Psoas muscle (tissue), 7 donors: ENCODE measurements at regions not wholly inside any gene's neighbourhood (a gene's known extent, or its start where the extent isn't known, plus 50 kb on each side); places are given as distances from the start of the nearest gene placed in this dataset.

ENCODE experiments used
- ATAC-seq, 4 donors: fragments of 200-7000 bp; cut with Tn5 transposase; one replicate each; pipeline ENCODE4 v1.9.1; 2020; ENCODE audit warnings: moderate library complexity in 3 of 4, mild to moderate bottlenecking in 2 of 4
- DNase-seq, 2 donors: peaks; one replicate each; pipeline ENCODE4 v3.0.0-alpha.2; 2020
- H3K27ac ChIP-seq: fragments of 200-600 bp; one replicate; pipeline ENCODE4 v1.8.0; 2022
- H3K27me3 ChIP-seq, 3 donors: fragments of 200-600 bp in 1 of 3; one replicate each; pipeline versions ENCODE4 v1.6.1 to v1.8.0; 2013 to 2022; ENCODE audit warnings: low read length in 2 of 3, mild to moderate bottlenecking in 2 of 3, moderate library complexity in 1 of 3; ENCODE audit not compliant: insufficient read depth in 3 of 3
- H3K36me3 ChIP-seq, 2 donors: fragments of 200-600 bp in 1 of 2; one replicate each; pipeline versions ENCODE4 v1.6.1 to v1.8.0; 2013 to 2022; ENCODE audit warnings: low read depth in 1 of 2, mild to moderate bottlenecking in 1 of 2, moderate library complexity in 1 of 2; ENCODE audit not compliant: insufficient read depth in 1 of 2
- H3K4me1 ChIP-seq: fragments of 200-600 bp; one replicate; pipeline ENCODE4 v1.8.0; 2022
- H3K4me3 ChIP-seq: fragments of 200-600 bp; one replicate; pipeline ENCODE4 v1.8.0; 2022; ENCODE audit warnings: mild to moderate bottlenecking
- H3K9me3 ChIP-seq: fragments of 200-600 bp; one replicate; pipeline ENCODE4 v1.8.0; 2022
- WGBS, 3 donors: extraction: QIAGEN DNeasy Blood & Tissue Kit; methylation state at CpG; one replicate each; pipeline versions ENCODE4 v1.1.6 to v1.1.7; 2013; 5-methylcytosine and 5-hydroxymethylcytosine counted together
- intact Hi-C, 2 donors: fragments of 100-400 bp; cut with DNase I; formaldehyde crosslinking; loops; one replicate each; pipeline versions ENCODE4 v1.11.0 to v1.14.2; 2022
- TF ChIP-seq, protein P1 (sequence below): fragments of 200-600 bp; IDR thresholded peaks from one replicate; pipeline ENCODE4 v1.8.0; 2022; ENCODE audit warnings: antibody characterized with exemption
- donor health status: healthy with polysubstance abuse.
- donor health status: DM: no; HTN: no; CAD: no; lungs with moderate emphysema.
- donor health status: Bipolar disorder and iron deficiency.
- donor health status: healthy.
- donor health status: DM: yes; HTN: yes; CAD: no.
- donor health status: DM: no; HTN: no; CAD: no.
- donor health status: DM: yes; HTN: yes; CAD: no.

DNA sequence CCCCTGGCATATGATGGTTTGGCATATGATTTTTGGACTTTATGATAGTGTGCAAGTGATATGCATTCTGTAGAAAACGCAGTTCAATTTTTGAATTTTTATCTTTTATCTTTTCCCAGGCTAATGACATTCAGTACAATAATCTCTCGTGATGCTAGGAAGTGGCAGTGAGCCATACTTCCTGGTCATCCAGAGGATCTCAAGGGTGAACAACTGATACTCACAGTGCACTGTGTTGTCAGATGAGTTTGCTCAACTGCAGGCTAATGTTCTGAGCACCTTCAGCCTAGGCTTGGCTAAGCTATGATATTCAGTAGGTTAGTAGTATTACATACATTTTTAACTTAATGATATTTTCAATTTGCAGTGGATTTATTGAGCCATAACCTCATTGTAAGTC lies 405.3 kb downstream of the PCDH7 start:
- ATAC-seq, result no peak
- Histone ChIP-seq H3K36me3 (no peaks in the 10 kb centered on the region), H3K4me1 (no peaks in the 10 kb centered on the region), H3K4me3 (no peak overlapping the region), H3K9me3 (no peaks in the 10 kb centered on the region), H3K27me3 (no peaks in the 10 kb centered on the region), H3K27ac (no peak overlapping the region)
- intact Hi-C loops, result no loop called here
- DNase-seq, result no peak
- TF ChIP-seq, protein P1, sequence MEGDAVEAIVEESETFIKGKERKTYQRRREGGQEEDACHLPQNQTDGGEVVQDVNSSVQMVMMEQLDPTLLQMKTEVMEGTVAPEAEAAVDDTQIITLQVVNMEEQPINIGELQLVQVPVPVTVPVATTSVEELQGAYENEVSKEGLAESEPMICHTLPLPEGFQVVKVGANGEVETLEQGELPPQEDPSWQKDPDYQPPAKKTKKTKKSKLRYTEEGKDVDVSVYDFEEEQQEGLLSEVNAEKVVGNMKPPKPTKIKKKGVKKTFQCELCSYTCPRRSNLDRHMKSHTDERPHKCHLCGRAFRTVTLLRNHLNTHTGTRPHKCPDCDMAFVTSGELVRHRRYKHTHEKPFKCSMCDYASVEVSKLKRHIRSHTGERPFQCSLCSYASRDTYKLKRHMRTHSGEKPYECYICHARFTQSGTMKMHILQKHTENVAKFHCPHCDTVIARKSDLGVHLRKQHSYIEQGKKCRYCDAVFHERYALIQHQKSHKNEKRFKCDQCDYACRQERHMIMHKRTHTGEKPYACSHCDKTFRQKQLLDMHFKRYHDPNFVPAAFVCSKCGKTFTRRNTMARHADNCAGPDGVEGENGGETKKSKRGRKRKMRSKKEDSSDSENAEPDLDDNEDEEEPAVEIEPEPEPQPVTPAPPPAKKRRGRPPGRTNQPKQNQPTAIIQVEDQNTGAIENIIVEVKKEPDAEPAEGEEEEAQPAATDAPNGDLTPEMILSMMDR, result no peak
- 65 to 72% (median 68%) methylated on average over 2 of the region's 2 CpGs for WGBS, 3 donors

DNA sequence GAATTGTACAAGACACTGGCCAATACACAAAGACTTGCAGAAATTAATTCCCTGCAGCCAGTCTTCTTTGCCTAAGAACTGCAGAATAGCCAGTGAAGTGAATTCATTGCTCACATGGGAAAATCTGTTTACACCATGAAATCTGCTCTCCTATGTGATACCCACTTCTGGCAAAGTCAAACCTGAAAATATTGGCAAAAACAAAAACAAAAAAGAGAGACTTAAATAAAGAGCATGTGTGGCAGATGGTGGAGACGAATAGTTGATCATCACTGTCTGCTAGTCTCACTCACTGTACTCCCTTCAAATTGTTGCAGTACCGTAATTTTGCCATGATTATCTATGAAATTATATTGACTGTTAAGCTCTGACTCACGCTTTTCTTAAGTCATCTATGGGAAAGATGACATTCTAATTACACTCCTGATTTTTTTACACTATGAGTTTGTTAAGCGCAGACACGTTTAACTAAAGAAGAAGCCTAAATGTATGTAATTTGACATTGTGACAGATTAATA lies 406.8 kb downstream of the PCDH7 start:
- H3K4me1 ChIP-seq, result no peaks in the 10 kb centered on the region
- no peaks in the 10 kb centered on the region for H3K36me3 ChIP-seq
- 52 to 63% (median 61%) methylated on average over 5 of the region's 5 CpGs for WGBS, 3 donors
- H3K27me3 ChIP-seq, result no peaks in the 10 kb centered on the region
- no peaks in the 10 kb centered on the region for H3K9me3 ChIP-seq
- H3K27ac ChIP-seq, result no peak overlapping the region
- TF ChIP-seq, protein P1, result no peak
- intact Hi-C loops, result no loop called here
- DNase-seq (no peak), ATAC-seq (no peak)
- no peak overlapping the region for H3K4me3 ChIP-seq

DNA sequence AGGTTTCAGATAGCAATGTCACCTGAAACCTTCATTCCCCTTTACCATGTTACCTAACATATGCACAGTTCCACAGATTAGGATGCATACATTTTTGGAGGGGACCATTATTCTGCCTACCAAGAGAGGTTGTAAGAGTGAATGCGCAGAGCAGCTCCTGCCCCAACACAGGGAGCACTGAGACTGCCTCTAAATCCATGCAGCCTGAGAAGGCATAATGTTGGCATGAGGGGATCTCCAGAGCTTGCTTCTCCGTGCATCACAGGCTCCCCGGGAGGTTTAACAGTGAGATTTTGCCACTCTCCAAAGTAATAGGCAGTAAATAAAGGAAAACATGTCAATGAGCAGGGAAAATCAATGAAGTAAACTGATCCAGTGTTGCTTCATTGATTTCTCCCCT lies 410.8 kb downstream of the PCDH7 start:
- ATAC-seq (no peak), DNase-seq (no peak)
- Histone ChIP-seq H3K36me3 (no peaks in the 10 kb centered on the region), H3K4me3 (no peak overlapping the region), H3K27ac (no peak overlapping the region), H3K4me1 (no peaks in the 10 kb centered on the region), H3K9me3 (no peaks in the 10 kb centered on the region), H3K27me3 (no peaks in the 10 kb centered on the region)
- WGBS, 3 donors, result 70 to 71% (median 71%) methylated on average over 3 of the region's 3 CpGs
- TF ChIP-seq, protein P1, result no peak
- intact Hi-C loops, result no loop called here

DNA sequence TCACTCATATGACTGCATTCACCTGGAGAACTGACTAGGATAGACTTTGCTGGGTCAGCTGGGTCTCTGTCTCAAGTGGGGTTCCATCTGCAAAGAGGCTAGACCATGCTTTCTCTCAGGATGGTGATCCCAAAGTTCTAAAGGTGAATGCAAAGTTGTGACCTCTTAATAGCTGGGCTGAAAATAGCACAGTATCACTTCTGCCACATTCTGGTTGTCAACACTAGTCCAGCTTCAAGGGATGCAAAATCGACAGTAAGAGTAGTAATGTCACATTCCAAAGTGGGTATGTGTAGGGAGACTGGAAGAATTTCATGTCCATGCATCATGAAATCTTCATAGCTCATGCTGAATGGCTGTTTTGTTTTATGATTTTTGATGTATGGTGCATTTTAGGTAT lies 414.6 kb downstream of the PCDH7 start:
- DNase-seq, result no peak
- no peak for ATAC-seq

DNA sequence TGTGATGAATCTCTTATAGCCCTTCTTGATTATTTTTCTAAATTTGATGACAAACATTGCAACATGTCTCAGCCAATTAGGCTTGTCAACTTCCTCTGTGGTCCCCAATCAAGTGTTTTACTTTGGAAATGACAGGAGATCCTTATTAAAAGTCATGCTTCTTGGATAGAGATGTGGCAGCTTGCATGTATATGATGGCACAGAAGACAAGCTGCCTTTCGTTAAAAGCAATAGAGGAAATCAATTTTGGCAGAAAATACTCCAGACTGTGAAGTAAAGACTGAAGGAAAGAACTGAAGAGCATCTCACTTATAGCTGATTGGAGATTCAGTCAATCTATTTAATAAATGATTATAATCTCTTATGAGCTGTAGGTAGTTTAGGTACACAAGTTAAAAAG lies 419.6 kb downstream of the PCDH7 start:
- DNase-seq, result no peak

More for the DNA sequence above, 414.6 kb downstream of the PCDH7 start:
- H3K27me3 ChIP-seq, result no peaks in the 10 kb centered on the region
- intact Hi-C loops, result no loop called here
- no peaks in the 10 kb centered on the region for H3K4me1 ChIP-seq
- no peaks in the 10 kb centered on the region for H3K9me3 ChIP-seq
- H3K27ac ChIP-seq, result no peak overlapping the region
- TF ChIP-seq, protein P1, result no peak
- 81 to 87% (median 86%) methylated on average over 1 of the region's 1 CpG for WGBS, 3 donors
- H3K4me3 ChIP-seq, result no peak overlapping the region
- H3K36me3 ChIP-seq, result no peaks in the 10 kb centered on the region

More for the DNA sequence above, 419.6 kb downstream of the PCDH7 start:
- TF ChIP-seq, protein P1, result no peak
- Histone ChIP-seq H3K4me1 (no peaks in the 10 kb centered on the region), H3K9me3 (no peaks in the 10 kb centered on the region), H3K27ac (no peak overlapping the region), H3K4me3 (no peak overlapping the region), H3K27me3 (no peaks in the 10 kb centered on the region), H3K36me3 (no peaks in the 10 kb centered on the region)
- ATAC-seq, result no peak
- intact Hi-C loops, result no loop called here
- WGBS, 3 donors, result 68 to 78% (median 78%) methylated on average over 1 of the region's 1 CpG
